B cell (primary cell): ENCODE measurements at regions not wholly inside any gene's neighbourhood (a gene's known extent, or its start where the extent isn't known, plus 50 kb on each side); places are given as distances from the start of the nearest gene placed in this dataset.

ENCODE experiments used
- ATAC-seq: fragments of 200-7000 bp; cut with Tn5 transposase; one replicate; pipeline ENCODE4 v1.10.0; 2021; ENCODE audit warnings: low read depth, mild to moderate bottlenecking, moderate number of reproducible peaks, moderate library complexity
- CTCF ChIA-PET: fragments of 350-600 bp; sonication (Branson Sonifier 250); formaldehyde crosslinking; loops from one replicate; lab custom pipeline; 2021; ENCODE audit warnings: antibody characterized with exemption, inconsistent platforms; lab: Charles Lee
- POLR2A ChIA-PET: fragments of 350-600 bp; sonication (Branson Sonifier 250); formaldehyde crosslinking; loops from one replicate; lab custom pipeline; 2021; ENCODE audit warnings: antibody characterized with exemption; lab: Charles Lee
- DNase-seq: peaks from one replicate; pipeline ENCODE4 v3.0.0; 2013
- H2AFZ ChIP-seq: 2 replicates; pipeline ENCODE4 v1.6.1; 2012; ENCODE audit warnings: mild to moderate bottlenecking, low read depth, low read length; ENCODE audit not compliant: insufficient read depth, poor library complexity, severe bottlenecking
- H3K27ac ChIP-seq, 2 donors: 1 replicate in 1 of 2; 2 replicates in 1 of 2; pipeline ENCODE4 v1.5.1; 2012 to 2013; ENCODE audit warnings: low read length in 2 of 2, mild to moderate bottlenecking in 2 of 2, moderate library complexity in 1 of 2
- H3K27me3 ChIP-seq, 4 experiments: fragments of 200-600 bp in 1 of 4; sonication (generic) in 1 of 4; replicated peaks in 1 of 4; 1 replicate in 2 of 4; 2 replicates in 2 of 4; pipeline versions ENCODE4 v1.6.1 to v1.7.0; 2013 to 2016; ENCODE audit warnings: low read length in 3 of 4, mild to moderate bottlenecking in 2 of 4, mixed read lengths in 1 of 4, moderate library complexity in 1 of 4; ENCODE audit not compliant: insufficient read depth in 4 of 4, control insufficient read depth in 3 of 4; ENCODE audit errors: control extremely low read depth in 1 of 4
- H3K36me3 ChIP-seq, 2 experiments: replicated peaks in 1 of 2; 1 replicate in 1 of 2; 2 replicates in 1 of 2; pipeline versions ENCODE4 v1.6.1 to v1.7.1; 2013; ENCODE audit warnings: low read length in 1 of 2; ENCODE audit not compliant: insufficient read depth in 2 of 2, control insufficient read depth in 1 of 2; ENCODE audit errors: control extremely low read depth in 1 of 2, extremely low read depth in 1 of 2
- H3K4me1 ChIP-seq, 2 donors: fragments of 200-600 bp in 1 of 2; sonication (generic) in 1 of 2; 1 replicate in 1 of 2; 2 replicates in 1 of 2; pipeline versions ENCODE4 v1.5.1 to v1.6.1; 2013 to 2017; ENCODE audit warnings: low read length in 2 of 2; ENCODE audit not compliant: control insufficient read depth in 2 of 2, insufficient read depth in 2 of 2
- H3K4me2 ChIP-seq: replicated peaks from 2 replicates; pipeline ENCODE3; 2012; ENCODE audit warnings: mild to moderate bottlenecking, low read depth, low read length; ENCODE audit not compliant: poor library complexity, severe bottlenecking
- H3K4me3 ChIP-seq, 5 experiments: fragments of 200-600 bp in 1 of 5; sonication (generic) in 1 of 5; 1 replicate in 3 of 5; 2 replicates in 2 of 5; pipeline versions ENCODE4 v1.5.1 to v1.7.0; 2011 to 2016; ENCODE audit warnings: low read length in 4 of 5, mild to moderate bottlenecking in 4 of 5, low read depth in 2 of 5, control low read depth in 1 of 5, moderate library complexity in 1 of 5; ENCODE audit not compliant: insufficient read depth in 1 of 5; ENCODE audit errors: control extremely low read depth in 1 of 5, extremely low read depth in 1 of 5
- H3K79me2 ChIP-seq: fragments of 200-600 bp; sonication (generic); one replicate; pipeline ENCODE4 v1.6.0; 2016; ENCODE audit warnings: low read length; ENCODE audit not compliant: control insufficient read depth, insufficient read depth
- H3K9ac ChIP-seq: fragments of 200-600 bp; sonication (generic); 2 replicates; pipeline ENCODE4 v1.6.1; 2017; ENCODE audit warnings: mild to moderate bottlenecking, low read length, moderate library complexity
- H3K9me3 ChIP-seq, 3 donors: one replicate each; pipeline versions ENCODE4 v1.6.1 to v1.7.1; 2013; ENCODE audit warnings: low read length in 2 of 3; ENCODE audit not compliant: control insufficient read depth in 2 of 3, insufficient read depth in 1 of 3; ENCODE audit errors: control extremely low read depth in 1 of 3
- H4K20me1 ChIP-seq: 2 replicates; pipeline ENCODE4 v1.6.0; 2012; ENCODE audit warnings: mild to moderate bottlenecking, low read length; ENCODE audit not compliant: insufficient read depth, control insufficient read depth, poor library complexity, severe bottlenecking
- H3K27ac Mint-ChIP-seq: one replicate; pipeline ENCODE4 v1.8.0; 2021; ENCODE audit warnings: mixed read lengths
- H3K27me3 Mint-ChIP-seq: one replicate; pipeline ENCODE4 v1.8.0; 2021; ENCODE audit warnings: mixed read lengths
- H3K4me1 Mint-ChIP-seq: one replicate; pipeline ENCODE4 v1.8.0; 2021; ENCODE audit warnings: mixed read lengths
- H3K4me3 Mint-ChIP-seq: one replicate; pipeline ENCODE4 v1.8.0; 2021; ENCODE audit warnings: mixed read lengths
- H3K9me3 Mint-ChIP-seq: one replicate; pipeline ENCODE4 v1.8.0; 2022; ENCODE audit warnings: mixed read lengths; ENCODE audit not compliant: insufficient read depth
- EZH2 ChIP-seq: IDR thresholded peaks from 2 replicates; pipeline ENCODE4 v1.6.1; 2012; ENCODE audit warnings: borderline replicate concordance, low read depth, mild to moderate bottlenecking, moderate library complexity, low read length; ENCODE audit not compliant: insufficient read depth, poor library complexity, severe bottlenecking
- WGBS: methylation state at CpG from one replicate; pipeline ENCODE4 v1.1.5; 2013; ENCODE audit warnings: missing lambda C conversion rate; ENCODE audit not compliant: insufficient coverage; 5-methylcytosine and 5-hydroxymethylcytosine counted together
- intact Hi-C: fragments of 100-400 bp; cut with micrococcal nuclease; formaldehyde crosslinking; loops from one replicate; pipeline ENCODE4 v1.10.0; 2022
- TF ChIP-seq, protein P1 (sequence below): fragments of 200-600 bp; IDR thresholded peaks from one replicate; pipeline ENCODE4 v1.8.0; 2022; ENCODE audit warnings: antibody characterized with exemption, mild to moderate bottlenecking

DNA sequence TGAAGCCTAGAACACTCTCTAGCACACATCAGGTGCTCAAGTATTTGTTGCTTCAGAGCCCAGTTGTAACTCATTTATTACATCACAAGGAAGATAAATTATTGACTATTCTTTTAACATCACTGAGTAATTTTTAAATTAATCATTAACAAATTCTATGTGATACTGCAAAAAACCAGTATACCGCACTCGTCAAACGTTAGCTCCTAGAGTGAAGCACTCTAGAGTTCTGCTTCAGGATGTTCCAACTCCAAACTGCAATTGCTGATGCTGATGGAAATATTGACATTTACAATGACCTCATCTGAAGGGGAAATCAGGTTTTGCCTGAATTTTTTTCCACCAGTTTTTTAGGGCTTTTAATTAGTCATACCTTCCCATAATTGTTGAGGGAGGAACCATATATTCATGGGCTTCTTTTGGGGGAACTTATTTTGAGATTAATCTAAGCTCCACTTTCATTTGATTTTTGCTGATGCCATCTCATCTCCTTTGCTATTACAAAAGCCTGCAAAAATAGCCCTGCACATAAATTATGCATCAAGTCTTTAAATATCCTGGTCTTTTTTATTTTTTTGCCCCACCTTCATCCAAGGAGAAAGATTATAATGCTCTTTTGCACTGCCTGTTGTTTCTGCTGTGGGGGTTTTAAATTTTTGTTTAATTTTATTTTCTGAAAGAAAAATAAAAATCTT is 123.0 kb upstream of the STAC start:
- TF ChIP-seq, protein P1, sequence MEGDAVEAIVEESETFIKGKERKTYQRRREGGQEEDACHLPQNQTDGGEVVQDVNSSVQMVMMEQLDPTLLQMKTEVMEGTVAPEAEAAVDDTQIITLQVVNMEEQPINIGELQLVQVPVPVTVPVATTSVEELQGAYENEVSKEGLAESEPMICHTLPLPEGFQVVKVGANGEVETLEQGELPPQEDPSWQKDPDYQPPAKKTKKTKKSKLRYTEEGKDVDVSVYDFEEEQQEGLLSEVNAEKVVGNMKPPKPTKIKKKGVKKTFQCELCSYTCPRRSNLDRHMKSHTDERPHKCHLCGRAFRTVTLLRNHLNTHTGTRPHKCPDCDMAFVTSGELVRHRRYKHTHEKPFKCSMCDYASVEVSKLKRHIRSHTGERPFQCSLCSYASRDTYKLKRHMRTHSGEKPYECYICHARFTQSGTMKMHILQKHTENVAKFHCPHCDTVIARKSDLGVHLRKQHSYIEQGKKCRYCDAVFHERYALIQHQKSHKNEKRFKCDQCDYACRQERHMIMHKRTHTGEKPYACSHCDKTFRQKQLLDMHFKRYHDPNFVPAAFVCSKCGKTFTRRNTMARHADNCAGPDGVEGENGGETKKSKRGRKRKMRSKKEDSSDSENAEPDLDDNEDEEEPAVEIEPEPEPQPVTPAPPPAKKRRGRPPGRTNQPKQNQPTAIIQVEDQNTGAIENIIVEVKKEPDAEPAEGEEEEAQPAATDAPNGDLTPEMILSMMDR, result no peak
- no peak for TF ChIP-seq EZH2
- Mint-ChIP-seq H3K9me3 (peaks cover 5% of the 10 kb centered on the region), H3K4me3 (no peak overlapping the region), H3K27me3 (no peaks in the 10 kb centered on the region), H3K4me1 (no peaks in the 10 kb centered on the region), H3K27ac (no peak overlapping the region)
- intact Hi-C loops, result no loop called here
- WGBS, result no CpG with 5 or more reads among the region's 3 CpGs
- Histone ChIP-seq H3K4me3 (no peak overlapping the region), H3K36me3 (no peaks in the 10 kb centered on the region), H3K9me3 (no peaks in the 10 kb centered on the region), H3K27me3 (no peaks in the 10 kb centered on the region), H2AFZ (no peak overlapping the region), H3K4me1 (no peaks in the 10 kb centered on the region), H3K27ac (no peak overlapping the region), H3K4me2 (no peak overlapping the region), H3K9ac (no peak overlapping the region), H4K20me1 (no peaks in the 10 kb centered on the region), H3K79me2 (no peaks in the 10 kb centered on the region)
- ChIA-PET CTCF (no interaction called here), POLR2A (no interaction called here)
- ATAC-seq (no peak), DNase-seq (no peak)

- Histone ChIP-seq H3K27me3 (no peaks in the 10 kb centered on the region), H3K36me3 (no peaks in the 10 kb centered on the region), H3K27ac (no peak overlapping the region), H3K9ac (no peak overlapping the region), H2AFZ (no peak overlapping the region), H3K4me2 (no peak overlapping the region), H3K9me3 (no peaks in the 10 kb centered on the region), H3K4me1 (no peaks in the 10 kb centered on the region), H3K4me3 (no peak overlapping the region), H3K79me2 (no peaks in the 10 kb centered on the region), H4K20me1 (no peaks in the 10 kb centered on the region)
- H3K27ac Mint-ChIP-seq, result no peak overlapping the region
- H3K4me1 Mint-ChIP-seq, result no peaks in the 10 kb centered on the region
- H3K4me3 Mint-ChIP-seq, result no peak overlapping the region
- no peaks in the 10 kb centered on the region for H3K27me3 Mint-ChIP-seq
- ChIA-PET CTCF (no interaction called here), POLR2A (no interaction called here)
- TF ChIP-seq, protein P1, result no peak
- TF ChIP-seq EZH2, result no peak
- intact Hi-C loops, result no loop called here
- DNase-seq (no peak), ATAC-seq (no peak)
- H3K9me3 Mint-ChIP-seq, result peaks cover 8% of the 10 kb centered on the region
- WGBS, result no CpG with 5 or more reads among the region's 1 CpG
Observed at GRCh38 chr3:36258421-36258820, 121.9 kb upstream of the STAC start.
